K562 (cell line): ENCODE measurements at regions not wholly inside any gene's neighbourhood (a gene's known extent, or its start where the extent isn't known, plus 50 kb on each side); places are given as distances from the start of the nearest gene placed in this dataset.

ENCODE experiments used
- ATAC-seq: fragments of 200-7000 bp; cut with Tn5 transposase; 3 replicates; pipeline ENCODE4 v1.9.1; 2020; ENCODE audit warnings: moderate library complexity
- BruUV-seq: library from RNA; stranded (reverse); fragments of 400-500 nt; replicated peaks from 2 replicates; lab custom pipeline; 2021; lab: Mats Ljungman, UMichigan
- CTCF ChIA-PET: fragments of 300-600 bp; formaldehyde crosslinking; extraction: SDS; loops from one replicate; lab custom pipeline; 2021; ENCODE audit warnings: low intra/inter-chr PET ratio; lab: Yijun Ruan, JAX
- POLR2A ChIA-PET: fragments of 300-600, 350-650 bp; sonication (Branson Sonifier 250); formaldehyde crosslinking; extraction: SDS; loops from one replicate; lab custom pipeline; 2021; ENCODE audit warnings: antibody characterized with exemption, inconsistent platforms; lab: Yijun Ruan, JAX
- DNase-seq, 4 experiments: peaks; one replicate each; pipeline versions ENCODE4 v3.0.0 to v3.0.0-alpha.2; 2011 to 2018; ENCODE audit warnings: low spot score in 3 of 4, mixed read lengths in 3 of 4; ENCODE audit errors: extremely low read depth in 1 of 4
- FAIRE-seq: peaks from 2 replicates; lab custom pipeline; 2011; peaks lifted over from hg19 to GRCh38; lab: Jason Lieb, UNC
- H2AFZ ChIP-seq: 2 replicates; pipeline ENCODE4 v1.6.0; 2011; ENCODE audit warnings: low read depth, low read length, control low read depth, inconsistent platforms
- H3K27ac ChIP-seq: fragments of 200-600 bp; 3 replicates; pipeline ENCODE4 v1.8.0; 2011; ENCODE audit warnings: low read depth, mild to moderate bottlenecking, control low read depth, inconsistent platforms, low read length, moderate library complexity, mixed read lengths; ENCODE audit errors: extremely low read depth
- H3K27me3 ChIP-seq, 2 experiments: fragments of 300-600 bp in 1 of 2; 2 replicates in 1 of 2; 3 replicates in 1 of 2; pipeline versions ENCODE4 v1.6.0 to v1.8.0; 2011; ENCODE audit warnings: inconsistent platforms in 2 of 2, low read length in 2 of 2, mild to moderate bottlenecking in 1 of 2, mixed read lengths in 1 of 2, moderate library complexity in 1 of 2; ENCODE audit not compliant: control insufficient read depth in 2 of 2, insufficient read depth in 2 of 2
- H3K36me3 ChIP-seq: fragments of 300-600 bp; 3 replicates; pipeline ENCODE4 v1.8.0; 2011; ENCODE audit warnings: mild to moderate bottlenecking, low read length, inconsistent platforms; ENCODE audit not compliant: control insufficient read depth, insufficient read depth
- H3K4me1 ChIP-seq, 2 experiments: fragments of 200-600 bp in 1 of 2; replicated peaks in 1 of 2; 2 replicates in 1 of 2; 3 replicates in 1 of 2; pipeline versions ENCODE4 v1.5.1 to v1.8.0; 2011; ENCODE audit warnings: inconsistent platforms in 2 of 2, low read length in 2 of 2, mild to moderate bottlenecking in 1 of 2, mixed read lengths in 1 of 2, moderate library complexity in 1 of 2; ENCODE audit not compliant: control insufficient read depth in 2 of 2, insufficient read depth in 2 of 2
- H3K4me2 ChIP-seq: 2 replicates; pipeline ENCODE4 v1.6.1; 2011; ENCODE audit warnings: low read length, control low read depth, inconsistent platforms, mixed read lengths; ENCODE audit not compliant: insufficient read depth
- H3K4me3 ChIP-seq: fragments of 200-600 bp; sonication (generic), shearing (Covaris generic); 2 replicates; pipeline ENCODE4 v1.5.1; 2016; ENCODE audit warnings: control low read depth, inconsistent platforms
- H3K79me2 ChIP-seq: fragments of 200-600 bp; 3 replicates; pipeline ENCODE4 v1.8.0; 2011; ENCODE audit warnings: low read length, inconsistent platforms; ENCODE audit not compliant: control insufficient read depth, insufficient read depth
- H3K9ac ChIP-seq, 2 experiments: 2 replicates each; pipeline versions ENCODE4 v1.6.0 to v1.6.1; 2011; ENCODE audit warnings: low read depth in 2 of 2, low read length in 2 of 2, control low read depth in 1 of 2, inconsistent platforms in 1 of 2, mild to moderate bottlenecking in 1 of 2, mixed read lengths in 1 of 2; ENCODE audit not compliant: insufficient read depth in 1 of 2
- H3K9me1 ChIP-seq: one replicate; pipeline ENCODE4 v1.6.0; 2011; ENCODE audit warnings: inconsistent platforms, mild to moderate bottlenecking, low read length, moderate library complexity; ENCODE audit not compliant: control insufficient read depth, insufficient read depth
- H3K9me3 ChIP-seq: replicated peaks from 2 replicates; pipeline ENCODE4 v1.5.1; 2011; ENCODE audit warnings: low read depth, low read length, inconsistent platforms; ENCODE audit not compliant: control insufficient read depth, insufficient read depth
- H4K20me1 ChIP-seq: replicated peaks from 2 replicates; pipeline ENCODE4 v1.6.1; 2011; ENCODE audit warnings: low read length, inconsistent platforms, mixed read lengths; ENCODE audit not compliant: control insufficient read depth, insufficient read depth
- CEBPB ChIP-seq: fragments of 450-650 bp; IDR thresholded peaks from 2 replicates; pipeline ENCODE4 v1.6.1; 2016; ENCODE audit warnings: missing genetic modification characterization, missing compliant biosample characterization
- CEBPG ChIP-seq, 3 experiments: fragments of 200-800 bp in 1 of 3; sonication (Bioruptor generic) in 1 of 3; sonication (generic) in 1 of 3; formaldehyde crosslinking in 1 of 3; IDR thresholded peaks in 2 of 3; conservative IDR thresholded peaks in 1 of 3; 2 replicates each; pipeline versions ENCODE4 v1.6.1 to v1.8.0; 2016 to 2022; ENCODE audit warnings: missing compliant biosample characterization in 2 of 3, missing genetic modification characterization in 2 of 3, mild to moderate bottlenecking in 1 of 3, missing genetic modification reagents in 1 of 3
- KLF16 ChIP-seq: IDR thresholded peaks from 2 replicates; pipeline ENCODE4 v1.6.1; 2016; ENCODE audit warnings: antibody characterized with exemption
- NR1H2 ChIP-seq: sonication (generic); formaldehyde crosslinking; IDR thresholded peaks from 2 replicates; pipeline ENCODE4 v1.4.0; 2020; ENCODE audit warnings: mild to moderate bottlenecking, missing genetic modification reagents
- POLR2AphosphoS2 ChIP-seq: IDR thresholded peaks from 2 replicates; pipeline ENCODE4 v1.6.1; 2012; ENCODE audit warnings: low read length, improper control_type of control experiment
- SAFB ChIP-seq: fragments of 200-400 bp; formaldehyde crosslinking; IDR thresholded peaks from 2 replicates; pipeline ENCODE4 v1.6.1; 2017; ENCODE audit warnings: low read depth, low read length, borderline replicate concordance
- SP2 ChIP-seq: IDR thresholded peaks from 2 replicates; pipeline ENCODE4 v1.6.1; 2011; ENCODE audit warnings: mild to moderate bottlenecking, low read depth, low read length, moderate library complexity; ENCODE audit not compliant: poor library complexity, severe bottlenecking; ENCODE audit errors: extremely low read depth
- STAG1 ChIP-seq: sonication (generic); formaldehyde crosslinking; IDR thresholded peaks from 2 replicates; pipeline ENCODE4 v1.5.0; 2020; ENCODE audit warnings: missing genetic modification reagents, borderline replicate concordance
- ZNF24 ChIP-seq: fragments of 450-650 bp; IDR thresholded peaks from 2 replicates; pipeline ENCODE4 v1.6.1; 2016
- ZNF282 ChIP-seq: sonication (generic); formaldehyde crosslinking; IDR thresholded peaks from 2 replicates; pipeline ENCODE4 v1.8.1; 2023; ENCODE audit warnings: missing genetic modification reagents
- ZNF695 ChIP-seq: fragments of 450-650 bp; formaldehyde crosslinking; IDR thresholded peaks from 2 replicates; pipeline ENCODE4 v1.4.0; 2020; ENCODE audit warnings: mild to moderate bottlenecking, moderate library complexity
- ZNF707 ChIP-seq: fragments of 250-450 bp; sonication (Bioruptor Pico); conservative IDR thresholded peaks from 2 replicates; pipeline ENCODE4 v1.8.0; 2022; ENCODE audit warnings: inconsistent platforms, mild to moderate bottlenecking, moderate library complexity
- WGBS: fragments of 100-300 bp; shearing (Covaris generic); methylation state at CpG from one replicate; pipeline ENCODE4 v1.1.6; 2016; ENCODE audit warnings: low coverage, mixed read lengths; ENCODE audit not compliant: insufficient coverage; ENCODE audit errors: missing lambda C conversion rate; 5-methylcytosine and 5-hydroxymethylcytosine counted together
- in situ Hi-C: fragments of 300-500 bp; cut with MboI; formaldehyde crosslinking; loops from 4 replicates; pipeline ENCODE4 v1.15.0; 2018; ENCODE audit warnings: inconsistent platforms, mixed read lengths
- intact Hi-C: fragments of 100-400 bp; cut with micrococcal nuclease; formaldehyde crosslinking; loops from 2 replicates; pipeline ENCODE4 v1.14.2; 2022
- TF ChIP-seq, protein P1 (sequence below): fragments of 450-650 bp; formaldehyde crosslinking; conservative IDR thresholded peaks from 2 replicates; pipeline ENCODE4 v1.4.0; 2022; ENCODE audit warnings: mild to moderate bottlenecking, missing genetic modification characterization
- TF ChIP-seq, protein P2 (sequence below): fragments of 450-650 bp; formaldehyde crosslinking; IDR thresholded peaks from 2 replicates; pipeline ENCODE4 v1.4.0; 2020; ENCODE audit warnings: mild to moderate bottlenecking

DNA sequence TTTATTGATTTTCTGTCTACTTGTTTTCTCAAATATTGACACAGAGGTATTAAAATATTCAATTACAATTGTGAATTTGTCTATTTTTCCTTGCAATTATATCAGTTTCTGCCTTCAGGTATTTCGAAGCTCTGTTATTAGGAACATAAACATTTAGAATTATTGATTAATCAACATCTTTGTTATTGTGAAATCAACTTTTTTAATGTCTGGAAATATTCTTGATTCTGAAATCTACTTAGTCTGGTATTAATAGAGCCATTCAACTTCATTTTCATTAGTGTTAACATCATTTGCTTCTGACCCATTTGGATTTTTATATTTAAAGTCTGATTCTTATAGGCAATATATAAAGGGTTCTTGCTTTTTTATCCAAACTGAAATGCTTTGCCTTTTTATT, 69.8 kb upstream of the CALN1 start:
- no peak for ATAC-seq
- in situ Hi-C loops (no loop called here), intact Hi-C loops (no loop called here)
- FAIRE-seq, result no peak
- Histone ChIP-seq H3K79me2 (no peaks in the 10 kb centered on the region), H2AFZ (no peak overlapping the region), H3K9me3 (no peaks in the 10 kb centered on the region), H3K9ac (no peak overlapping the region), H3K27me3 (no peaks in the 10 kb centered on the region; a peak in 1 of 5 replicates), H3K4me1 (no peaks in the 10 kb centered on the region), H3K4me2 (no peak overlapping the region), H4K20me1 (no peaks in the 10 kb centered on the region), H3K9me1 (no peaks in the 10 kb centered on the region), H3K27ac (no peak overlapping the region), H3K4me3 (no peak overlapping the region), H3K36me3 (no peaks in the 10 kb centered on the region)
- no peak for DNase-seq
- POLR2A ChIA-PET, result no interaction called here
- BruUV-seq, result no TSS peak
- TF ChIP-seq, protein P1, sequence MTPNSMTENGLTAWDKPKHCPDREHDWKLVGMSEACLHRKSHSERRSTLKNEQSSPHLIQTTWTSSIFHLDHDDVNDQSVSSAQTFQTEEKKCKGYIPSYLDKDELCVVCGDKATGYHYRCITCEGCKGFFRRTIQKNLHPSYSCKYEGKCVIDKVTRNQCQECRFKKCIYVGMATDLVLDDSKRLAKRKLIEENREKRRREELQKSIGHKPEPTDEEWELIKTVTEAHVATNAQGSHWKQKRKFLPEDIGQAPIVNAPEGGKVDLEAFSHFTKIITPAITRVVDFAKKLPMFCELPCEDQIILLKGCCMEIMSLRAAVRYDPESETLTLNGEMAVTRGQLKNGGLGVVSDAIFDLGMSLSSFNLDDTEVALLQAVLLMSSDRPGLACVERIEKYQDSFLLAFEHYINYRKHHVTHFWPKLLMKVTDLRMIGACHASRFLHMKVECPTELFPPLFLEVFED (CRISPR knock-in tag), result no peak
- TF ChIP-seq NR1H2 (no peak), SP2 (no peak), POLR2AphosphoS2 (no peak), ZNF707 (CRISPR knock-in tag) (no peak), ZNF695 (CRISPR knock-in tag) (no peak), ZNF24 (no peak), SAFB (no peak), CEBPB (tag) (peak; percentile 76), CEBPG (CRISPR knock-in tag; IDR thresholded peaks at IDR 0.05) (no peak), CEBPG (tag; conservative IDR thresholded peaks at IDR 0.05 in 1 of 2, IDR thresholded peaks at IDR 0.05 in 1 of 2) (peak in 1 of 2 experiments; percentile 50; a peak in 2 of 4 replicates), KLF16 (no peak), STAG1 (no peak), ZNF282 (CRISPR knock-in tag) (no peak)
- TF ChIP-seq, protein P2, sequence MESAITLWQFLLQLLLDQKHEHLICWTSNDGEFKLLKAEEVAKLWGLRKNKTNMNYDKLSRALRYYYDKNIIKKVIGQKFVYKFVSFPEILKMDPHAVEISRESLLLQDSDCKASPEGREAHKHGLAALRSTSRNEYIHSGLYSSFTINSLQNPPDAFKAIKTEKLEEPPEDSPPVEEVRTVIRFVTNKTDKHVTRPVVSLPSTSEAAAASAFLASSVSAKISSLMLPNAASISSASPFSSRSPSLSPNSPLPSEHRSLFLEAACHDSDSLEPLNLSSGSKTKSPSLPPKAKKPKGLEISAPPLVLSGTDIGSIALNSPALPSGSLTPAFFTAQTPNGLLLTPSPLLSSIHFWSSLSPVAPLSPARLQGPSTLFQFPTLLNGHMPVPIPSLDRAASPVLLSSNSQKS (CRISPR knock-in tag), result no peak
- CTCF ChIA-PET, result no interaction called here
- 0% methylated on average over 1 of the region's 1 CpG for WGBS
